Esophagus squamous epithelium (tissue), 5 donors: ENCODE measurements at regions not wholly inside any gene's neighbourhood (a gene's known extent, or its start where the extent isn't known, plus 50 kb on each side); places are given as distances from the start of the nearest gene placed in this dataset.

Source experiments
- DNase-seq: peaks from one replicate; lab custom pipeline; 2025; lab: John Stamatoyannopoulos, UW
- H3K27ac ChIP-seq, 4 donors: fragments of 200-600 bp; sonication (generic); one replicate each; pipeline ENCODE4 v1.5.1; 2016 to 2019; ENCODE audit warnings: mild to moderate bottlenecking in 1 of 4
- H3K27me3 ChIP-seq, 4 donors: fragments of 200-600 bp; sonication (generic); 1 replicate in 3 of 4; 2 replicates in 1 of 4; pipeline versions ENCODE4 v1.5.1 to v1.6.0; 2017 to 2021; ENCODE audit warnings: antibody characterized with exemption in 1 of 4
- H3K36me3 ChIP-seq, 3 donors: fragments of 200-600 bp; sonication (generic); one replicate each; pipeline ENCODE4 v1.5.1; 2016 to 2019
- H3K4me1 ChIP-seq, 3 donors: fragments of 200-600 bp; sonication (generic); one replicate each; pipeline ENCODE4 v1.5.1; 2017 to 2019
- H3K4me3 ChIP-seq, 4 donors: fragments of 200-600 bp; sonication (generic); 1 replicate in 3 of 4; 2 replicates in 1 of 4; pipeline ENCODE4 v1.5.1; 2016 to 2019; ENCODE audit warnings: mild to moderate bottlenecking in 2 of 4, moderate library complexity in 1 of 4
- H3K9me3 ChIP-seq, 3 donors: fragments of 200-600 bp; sonication (generic); one replicate each; pipeline ENCODE4 v1.5.1; 2016 to 2019
- POLR2A ChIP-seq, 4 donors: fragments of 450-650 bp; IDR thresholded peaks; one replicate each; pipeline ENCODE4 v1.6.1; 2017; ENCODE audit warnings: antibody characterized with exemption in 4 of 4, mild to moderate bottlenecking in 4 of 4, moderate library complexity in 3 of 4
- WGBS, 2 donors: methylation state at CpG; one replicate each; pipeline ENCODE4 v1.1.5; 2018; 5-methylcytosine and 5-hydroxymethylcytosine counted together
- intact Hi-C: fragments of 100-400 bp; cut with DNase I; formaldehyde crosslinking; loops from one replicate; pipeline ENCODE4 v1.15.0; 2022
- TF ChIP-seq, protein P1 (sequence below), 6 experiments: fragments of 450-650 bp in 4 of 6; fragments of 200-600 bp in 2 of 6; sonication (generic) in 2 of 6; IDR thresholded peaks; one replicate each; pipeline ENCODE4 v1.5.1; 2016 to 2019; ENCODE audit warnings: antibody characterized with exemption in 6 of 6, mild to moderate bottlenecking in 4 of 6, moderate library complexity in 4 of 6
- donor health status: DM: yes; HTN: yes; CAD: no.

- Histone ChIP-seq H3K9me3 (no peaks in the 10 kb centered on the region), H3K36me3 (no peaks in the 10 kb centered on the region), H3K4me1 (peaks cover 0 to 16% (median 0%) of the 10 kb centered on the region in 3 donors), H3K27ac (peak overlapping the region in 3 of 4 donors; percentile 13 to 71 (median 57)), H3K27me3 (no peaks in the 10 kb centered on the region), H3K4me3 (no peak overlapping the region)
- no peak for DNase-seq
- TF ChIP-seq POLR2A (IDR thresholded peaks at IDR 0.05) = no peak
- TF ChIP-seq, protein P1, sequence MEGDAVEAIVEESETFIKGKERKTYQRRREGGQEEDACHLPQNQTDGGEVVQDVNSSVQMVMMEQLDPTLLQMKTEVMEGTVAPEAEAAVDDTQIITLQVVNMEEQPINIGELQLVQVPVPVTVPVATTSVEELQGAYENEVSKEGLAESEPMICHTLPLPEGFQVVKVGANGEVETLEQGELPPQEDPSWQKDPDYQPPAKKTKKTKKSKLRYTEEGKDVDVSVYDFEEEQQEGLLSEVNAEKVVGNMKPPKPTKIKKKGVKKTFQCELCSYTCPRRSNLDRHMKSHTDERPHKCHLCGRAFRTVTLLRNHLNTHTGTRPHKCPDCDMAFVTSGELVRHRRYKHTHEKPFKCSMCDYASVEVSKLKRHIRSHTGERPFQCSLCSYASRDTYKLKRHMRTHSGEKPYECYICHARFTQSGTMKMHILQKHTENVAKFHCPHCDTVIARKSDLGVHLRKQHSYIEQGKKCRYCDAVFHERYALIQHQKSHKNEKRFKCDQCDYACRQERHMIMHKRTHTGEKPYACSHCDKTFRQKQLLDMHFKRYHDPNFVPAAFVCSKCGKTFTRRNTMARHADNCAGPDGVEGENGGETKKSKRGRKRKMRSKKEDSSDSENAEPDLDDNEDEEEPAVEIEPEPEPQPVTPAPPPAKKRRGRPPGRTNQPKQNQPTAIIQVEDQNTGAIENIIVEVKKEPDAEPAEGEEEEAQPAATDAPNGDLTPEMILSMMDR (IDR thresholded peaks at IDR 0.05) = no peak
- 20 to 33% methylated on average over 2 of the region's 2 CpGs for WGBS, 2 donors
- intact Hi-C loops = no loop called here
Observed at GRCh38 chrX:95884186-95884585, 800.5 kb upstream of the DIAPH2 start.

GRCh38 chrX:95885074-95885473 lies 799.6 kb upstream of the DIAPH2 start:
- H3K36me3 ChIP-seq = no peaks in the 10 kb centered on the region
- no peak for TF ChIP-seq POLR2A (IDR thresholded peaks at IDR 0.05)
- TF ChIP-seq, protein P1 (IDR thresholded peaks at IDR 0.05) = no peak
- no peaks in the 10 kb centered on the region for H3K27me3 ChIP-seq
- no peak overlapping the region for H3K4me3 ChIP-seq
- intact Hi-C loops = no loop called here
- WGBS, 2 donors = 0 to 11% methylated on average over 1 to 3 of the region's 3 CpGs
- H3K4me1 ChIP-seq = peaks cover 0 to 16% (median 0%) of the 10 kb centered on the region in 3 donors
- no peak for DNase-seq
- H3K27ac ChIP-seq = peak overlapping the region in 3 of 4 donors; percentile 13 to 71 (median 57)
- H3K9me3 ChIP-seq = no peaks in the 10 kb centered on the region

- H3K4me3 ChIP-seq = no peak overlapping the region
- intact Hi-C loops = no loop called here
- no peak for TF ChIP-seq POLR2A (IDR thresholded peaks at IDR 0.05)
- TF ChIP-seq, protein P1 (IDR thresholded peaks at IDR 0.05) = no peak
- no peaks in the 10 kb centered on the region for H3K9me3 ChIP-seq
- H3K27me3 ChIP-seq = no peaks in the 10 kb centered on the region
- DNase-seq = no peak
- peaks cover 0 to 15% (median 0%) of the 10 kb centered on the region in 3 donors for H3K4me1 ChIP-seq
- 90% methylated on average over 1 of the region's 1 CpG; no CpG with 5 or more reads in 1 of the 2 donors for WGBS, 2 donors
- peak overlapping the region in 1 of 4 donors; percentile 29 for H3K27ac ChIP-seq
- no peaks in the 10 kb centered on the region for H3K36me3 ChIP-seq
Observed at GRCh38 chrX:95889279-95889678, 795.4 kb upstream of the DIAPH2 start.

- Histone ChIP-seq H3K27me3 (no peaks in the 10 kb centered on the region), H3K9me3 (no peaks in the 10 kb centered on the region), H3K27ac (no peak overlapping the region), H3K4me3 (no peak overlapping the region), H3K4me1 (no peaks in the 10 kb centered on the region), H3K36me3 (no peaks in the 10 kb centered on the region)
- WGBS, 2 donors = 58 to 69% methylated on average over 2 of the region's 2 CpGs
- no peak for DNase-seq
- TF ChIP-seq POLR2A (IDR thresholded peaks at IDR 0.05) = no peak
- TF ChIP-seq, protein P1 (IDR thresholded peaks at IDR 0.05) = no peak
- intact Hi-C loops = no loop called here
Observed at GRCh38 chrX:95893636-95894035, 791.0 kb upstream of the DIAPH2 start.

DNA sequence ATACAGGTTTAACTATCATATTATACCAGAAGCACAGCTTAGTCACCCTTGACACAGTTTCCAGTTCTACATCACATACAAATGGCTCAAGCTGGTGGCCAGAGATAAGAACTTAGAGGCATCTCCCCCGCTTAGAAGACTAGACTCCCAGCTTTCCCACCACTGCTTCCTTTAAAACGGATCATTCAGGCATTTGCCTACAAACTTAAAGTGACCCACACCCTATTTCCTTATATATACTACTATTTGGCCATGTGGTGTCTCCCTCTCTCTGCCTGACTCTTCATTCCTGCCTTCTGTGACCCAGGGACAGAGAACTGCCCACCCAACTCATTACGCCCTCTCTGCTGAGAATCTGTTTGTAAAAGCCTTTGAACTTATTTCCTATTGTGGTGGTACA lies 781.2 kb upstream of the DIAPH2 start:
- intact Hi-C loops = no loop called here
- H3K4me3 ChIP-seq = no peak overlapping the region
- DNase-seq = no peak
- TF ChIP-seq POLR2A (IDR thresholded peaks at IDR 0.05) = no peak
- TF ChIP-seq, protein P1 (IDR thresholded peaks at IDR 0.05) = no peak
- H3K4me1 ChIP-seq = no peaks in the 10 kb centered on the region
- H3K9me3 ChIP-seq = peaks cover 0 to 9% (median 0%) of the 10 kb centered on the region in 3 donors
- no peaks in the 10 kb centered on the region for H3K36me3 ChIP-seq
- WGBS, 2 donors = 31 to 49% methylated on average over 3 of the region's 3 CpGs
- no peaks in the 10 kb centered on the region for H3K27me3 ChIP-seq
- H3K27ac ChIP-seq = no peak overlapping the region
